ENCODE measurements at regions not wholly inside any gene's neighbourhood (a gene's known extent, or its start where the extent isn't known, plus 50 kb on each side); places are given as distances from the start of the nearest gene placed in this dataset.

DNA sequence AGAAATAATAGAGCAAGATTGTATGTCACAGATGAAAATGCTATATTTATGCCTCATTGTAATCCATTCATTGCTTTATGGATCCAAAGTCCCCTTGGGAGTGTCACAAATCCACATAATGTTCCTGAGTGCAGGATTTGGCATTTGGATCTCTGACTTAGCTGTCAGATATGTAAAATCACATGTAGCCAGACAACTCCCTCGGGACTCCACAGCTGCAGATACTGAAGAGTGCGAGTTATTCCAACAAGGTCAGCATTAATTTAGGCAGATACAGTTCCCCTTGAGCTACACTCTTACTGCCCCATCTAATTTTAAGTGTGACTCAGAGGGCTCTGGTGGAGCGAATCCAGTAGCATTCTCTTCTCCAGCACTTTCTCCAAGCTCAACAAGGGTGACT is 433.2 kb downstream of the CD83 start:
- TF ChIP-seq CTCF (IDR thresholded peaks at IDR 0.05) (no peak), POLR2AphosphoS5 (IDR thresholded peaks at IDR 0.05) (peak in 1 of 3 donors; percentile 65), POLR2A (IDR thresholded peaks at IDR 0.05) (no peak), EP300 (IDR thresholded peaks at IDR 0.05; ENCODE audit: low read depth) (peak; percentile 38)
